ENCODE measurements at regions not wholly inside any gene's neighbourhood (a gene's known extent, or its start where the extent isn't known, plus 50 kb on each side); places are given as distances from the start of the nearest gene placed in this dataset.

DNA sequence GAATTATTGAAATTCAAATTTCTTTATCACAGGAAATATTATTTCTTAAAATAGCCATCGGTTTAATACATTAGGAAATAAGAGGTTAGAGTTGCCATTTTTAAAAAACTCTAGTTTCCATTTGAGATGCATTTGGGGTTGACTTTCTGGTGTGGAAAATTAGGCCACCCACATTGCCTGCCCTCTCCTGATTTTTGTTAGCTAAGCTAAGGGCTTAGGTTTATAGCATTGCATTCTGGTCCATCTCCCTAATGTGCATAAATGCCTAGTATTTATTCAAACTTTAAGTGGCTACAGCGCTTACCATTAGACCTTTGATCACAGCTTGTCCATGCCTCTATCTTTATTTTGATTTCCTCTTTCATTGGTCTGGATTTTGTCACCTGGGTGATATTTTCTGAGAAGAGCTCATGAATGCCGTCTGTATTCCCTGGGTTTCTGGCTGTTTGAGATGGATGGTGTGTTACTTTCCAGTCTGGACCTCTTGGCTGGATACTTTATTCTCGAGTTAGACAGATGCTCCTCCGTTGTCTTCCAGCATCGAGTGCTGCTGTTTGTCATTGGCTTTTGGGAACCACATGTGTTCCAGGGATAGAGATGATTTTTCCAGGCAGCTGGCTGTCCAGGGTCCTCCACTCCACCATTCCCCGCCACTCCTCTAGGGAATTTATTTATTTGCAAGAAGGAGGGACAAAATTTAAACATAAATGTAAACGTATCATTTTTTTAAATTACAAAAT is 120.3 kb downstream of the KATNIP start:
- no peak for TF ChIP-seq L3MBTL2 (conservative IDR thresholded peaks at IDR 0.05)
- TF ChIP-seq BHLHE40 (IDR thresholded peaks at IDR 0.05; ENCODE audit: borderline replicate concordance), result no peak
- TF ChIP-seq SP1 (IDR thresholded peaks at IDR 0.05), result no peak
- TF ChIP-seq ZNF384 (IDR thresholded peaks at IDR 0.05), result no peak
- TF ChIP-seq FOXM1 (IDR thresholded peaks at IDR 0.05; ENCODE audit: borderline replicate concordance), result no peak
- TF ChIP-seq FOXA1 (IDR thresholded peaks at IDR 0.05), result no peak
- no peak for TF ChIP-seq HDGF (IDR thresholded peaks at IDR 0.05; ENCODE audit: borderline replicate concordance)
- no peak for TF ChIP-seq ARNT (IDR thresholded peaks at IDR 0.05)
- no peak for TF ChIP-seq CTBP1 (IDR thresholded peaks at IDR 0.05; ENCODE audit: borderline replicate concordance)
- TF ChIP-seq SUZ12 (IDR thresholded peaks at IDR 0.05), result no peak
- no peak for TF ChIP-seq ELF4 (IDR thresholded peaks at IDR 0.05)

Data from HEK293T (cell line).